ENCODE measurements at regions not wholly inside any gene's neighbourhood (a gene's known extent, or its start where the extent isn't known, plus 50 kb on each side); places are given as distances from the start of the nearest gene placed in this dataset.

- DNase-seq, result no peak
Observed at GRCh38 chr4:104682311-104682710, 187.6 kb upstream of the CXXC4 start.

DNA sequence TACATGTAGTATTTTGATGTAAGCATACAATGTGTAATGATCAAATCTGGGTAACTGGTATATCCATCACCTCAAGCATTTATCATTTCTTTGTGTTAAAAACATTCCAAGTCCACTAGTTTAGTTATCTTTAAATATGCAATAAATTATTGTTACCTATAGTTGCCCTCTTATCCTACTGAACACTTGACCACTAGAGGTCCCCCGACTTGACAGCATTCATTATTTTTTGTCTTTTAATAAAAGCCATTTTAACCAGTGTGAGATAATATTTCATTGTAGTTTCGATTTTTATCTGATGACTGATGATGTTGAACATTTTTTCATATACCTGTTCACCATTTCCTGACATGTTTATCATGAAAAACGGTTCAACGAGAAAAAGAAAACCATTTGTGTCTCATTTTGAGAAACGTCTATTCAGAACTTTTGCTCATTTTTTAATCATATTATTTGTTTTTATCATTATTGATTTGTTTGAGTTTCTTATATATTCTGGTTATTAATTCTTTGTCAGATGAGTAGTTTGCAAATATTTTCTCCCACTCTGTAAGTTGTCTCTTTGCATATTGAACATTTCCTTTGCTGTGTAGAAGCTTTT is 199.0 kb upstream of the CXXC4 start:
- no peak for DNase-seq

DNA sequence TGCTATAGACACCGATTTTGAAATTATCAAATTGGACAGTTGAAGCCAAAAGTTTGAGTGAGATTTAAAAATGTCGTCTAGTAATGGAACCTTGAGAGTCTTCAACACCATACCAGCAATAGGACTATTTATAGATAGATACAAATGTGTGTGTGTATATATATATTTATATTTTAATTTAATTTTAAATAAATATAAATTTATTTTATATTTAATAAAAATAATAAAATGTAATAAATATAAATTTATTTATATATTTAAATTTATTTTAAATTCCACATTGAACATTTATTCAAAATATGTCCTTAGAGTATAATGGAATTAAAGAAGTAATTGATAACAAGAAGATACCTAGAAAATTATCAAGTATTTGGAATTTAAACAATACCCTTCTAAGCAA is 221.9 kb upstream of the CXXC4 start:
- DNase-seq, result no peak

- DNase-seq, result no peak
Observed at GRCh38 chr4:104719539-104720230, 225.0 kb upstream of the CXXC4 start.

DNA sequence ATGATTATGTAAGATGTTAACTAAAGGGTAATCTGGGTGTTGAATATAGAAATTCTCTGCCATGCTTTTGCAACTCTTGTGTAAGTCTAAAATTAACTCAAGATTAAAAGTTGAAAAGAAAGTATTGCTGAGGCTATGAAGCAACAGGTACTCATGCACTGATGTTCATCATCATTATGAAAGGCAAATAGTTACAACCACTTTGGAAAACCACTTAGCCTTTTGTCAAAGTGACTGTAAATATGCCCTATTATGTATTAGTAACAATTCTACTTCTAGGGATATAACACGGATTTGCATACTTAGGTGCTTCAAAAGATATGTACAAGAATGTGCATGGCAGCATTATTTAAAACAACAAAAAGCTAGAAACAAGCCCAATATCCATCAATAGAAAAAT is 227.8 kb upstream of the CXXC4 start:
- DNase-seq, result no peak

DNA sequence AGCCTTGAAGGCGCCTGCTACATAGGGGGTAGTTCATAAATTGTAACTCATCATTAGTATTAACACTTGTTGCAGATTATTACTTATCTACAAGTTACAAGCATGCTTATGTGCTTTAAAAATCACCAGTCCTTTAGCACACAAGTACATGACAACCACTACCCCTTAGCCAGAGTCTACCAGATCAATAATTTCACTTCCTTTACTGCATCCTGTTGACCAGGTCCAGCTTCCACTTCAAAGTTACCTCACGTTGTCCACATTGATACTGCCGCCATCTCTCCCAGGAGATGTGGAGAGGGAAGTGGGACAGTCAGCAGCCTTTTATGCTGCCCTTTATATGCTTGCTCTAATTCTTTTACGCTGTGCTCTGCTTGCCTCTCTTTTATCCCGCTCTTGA is 231.3 kb upstream of the CXXC4 start:
- DNase-seq, result no peak

DNA sequence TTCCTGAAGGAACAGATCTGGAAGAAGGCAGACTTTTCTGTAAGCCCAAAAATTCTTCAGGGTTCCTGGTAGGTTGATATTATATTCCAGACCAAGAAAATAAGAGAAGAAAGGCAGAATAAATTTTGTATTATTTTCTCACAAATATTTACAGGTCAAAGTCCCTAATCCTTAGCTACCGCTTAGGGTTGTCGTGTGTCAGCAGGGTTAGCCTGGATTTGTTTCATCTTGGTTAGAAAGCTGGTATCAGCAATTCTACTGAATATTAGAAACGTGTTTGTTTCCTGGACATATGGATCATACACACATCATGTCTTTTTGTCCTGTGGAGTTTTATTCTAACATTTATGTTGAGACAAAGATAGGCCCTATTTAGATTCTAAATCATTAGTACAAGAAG is 232.9 kb upstream of the CXXC4 start:
- no peak for DNase-seq

- no peak for DNase-seq
Observed at GRCh38 chr4:104728380-104729122, 233.9 kb upstream of the CXXC4 start.

DNA sequence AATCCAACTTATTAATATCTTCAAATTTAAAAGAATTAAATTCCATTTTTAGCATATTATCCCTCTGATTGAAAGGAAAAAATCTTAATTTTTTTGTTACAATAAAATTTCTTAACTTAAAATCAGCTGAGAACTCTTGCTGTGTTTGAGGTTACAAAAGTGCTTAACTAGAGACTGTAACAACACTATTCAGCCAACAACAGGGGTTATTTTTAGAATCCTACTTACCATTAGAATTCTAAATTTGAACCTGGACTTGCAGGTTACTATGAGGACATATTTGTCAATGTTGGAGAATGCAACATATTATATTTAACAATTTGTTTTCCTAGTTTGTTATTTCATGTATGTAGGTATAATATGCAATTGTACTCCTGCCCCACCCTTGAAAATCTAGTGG is 238.1 kb upstream of the CXXC4 start:
- no peak for DNase-seq

DNA sequence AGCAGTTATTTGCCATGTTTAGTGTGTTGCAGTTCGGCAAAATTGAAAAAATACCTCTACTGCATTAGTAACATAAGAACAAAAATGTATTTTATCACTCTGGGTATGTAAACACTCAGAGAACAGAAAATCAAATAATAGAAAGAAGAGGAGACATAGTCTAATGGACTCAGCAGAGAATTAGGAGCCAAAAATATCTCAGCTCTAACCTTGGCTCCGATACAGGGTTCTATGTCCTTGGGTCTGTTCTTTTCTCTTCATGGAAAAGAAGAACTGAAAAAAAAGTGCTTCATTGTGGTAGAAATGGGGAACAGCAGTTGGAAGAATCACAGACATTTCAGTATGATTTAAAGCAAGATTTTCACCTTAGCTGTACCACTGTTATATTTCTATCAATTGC is 240.5 kb upstream of the CXXC4 start:
- no peak for DNase-seq

GRCh38 chr4:104740161-104740560 is 245.5 kb upstream of the CXXC4 start:
- DNase-seq, result no peak

- DNase-seq, result no peak
Observed at GRCh38 chr4:104743215-104743653, 248.5 kb upstream of the CXXC4 start.

DNA sequence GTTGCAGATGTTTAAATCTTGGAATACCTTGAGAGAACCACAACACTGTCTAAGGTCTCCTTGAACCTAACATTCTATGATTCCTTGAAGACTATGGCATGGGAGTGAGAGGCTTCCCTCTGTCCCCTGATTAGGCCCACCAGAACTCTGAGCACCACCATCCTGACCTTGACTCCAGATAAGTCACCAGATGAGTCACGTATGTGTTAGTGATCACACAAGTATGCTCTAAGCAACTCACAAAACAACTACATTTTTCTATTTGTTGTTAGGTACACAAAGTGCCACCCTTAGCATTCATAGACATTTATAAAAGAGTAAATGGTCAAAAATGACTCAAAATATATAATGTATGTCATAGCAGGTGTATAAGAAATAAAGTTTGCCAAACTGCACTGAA is 252.9 kb upstream of the CXXC4 start:
- DNase-seq, result no peak

GRCh38 chr4:104749062-104749461 is 254.4 kb upstream of the CXXC4 start:
- DNase-seq, result no peak

DNA sequence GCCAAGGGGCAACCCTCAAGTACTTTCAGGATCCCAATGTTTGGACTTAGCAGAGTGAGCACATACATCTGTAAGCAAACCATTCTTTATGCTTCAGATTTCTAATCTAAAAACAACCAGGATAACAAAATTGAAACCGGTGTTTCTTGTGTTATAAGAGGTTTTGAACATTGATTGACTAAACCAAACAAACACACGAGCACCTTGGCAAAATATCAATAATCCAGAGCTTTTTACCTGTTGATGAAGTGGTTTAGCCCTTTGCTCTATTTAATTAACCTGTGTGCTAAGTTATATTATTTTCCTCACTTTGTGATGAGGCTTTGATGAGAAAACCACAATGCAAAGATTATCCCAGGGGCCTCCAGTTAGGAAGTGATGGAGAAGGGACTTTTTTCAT is 255.3 kb upstream of the CXXC4 start:
- DNase-seq, result no peak

GRCh38 chr4:104751468-104751867 is 256.8 kb upstream of the CXXC4 start:
- DNase-seq, result no peak

GRCh38 chr4:104752337-104752736 is 257.6 kb upstream of the CXXC4 start:
- no peak for DNase-seq

DNA sequence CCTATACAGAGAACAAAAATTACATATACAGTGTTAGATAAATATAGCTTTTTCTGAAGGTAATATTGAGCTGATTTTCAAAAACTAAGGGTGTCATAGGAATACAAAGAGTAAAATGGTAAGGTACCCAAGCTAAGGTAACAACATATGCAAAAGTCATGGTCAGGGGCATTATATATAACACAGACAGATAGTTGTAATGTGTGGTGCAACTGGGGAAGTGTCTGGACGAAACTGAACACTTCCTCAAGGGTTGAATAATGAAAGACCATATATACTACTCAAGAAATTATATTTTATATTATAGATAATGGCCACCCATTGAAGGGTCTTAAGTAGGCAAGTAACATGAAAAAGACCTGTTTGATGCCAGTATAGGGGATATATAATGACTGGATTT is 262.1 kb upstream of the CXXC4 start:
- no peak for DNase-seq

GRCh38 chr4:104758574-104758973 is 263.9 kb upstream of the CXXC4 start:
- no peak for DNase-seq

DNA sequence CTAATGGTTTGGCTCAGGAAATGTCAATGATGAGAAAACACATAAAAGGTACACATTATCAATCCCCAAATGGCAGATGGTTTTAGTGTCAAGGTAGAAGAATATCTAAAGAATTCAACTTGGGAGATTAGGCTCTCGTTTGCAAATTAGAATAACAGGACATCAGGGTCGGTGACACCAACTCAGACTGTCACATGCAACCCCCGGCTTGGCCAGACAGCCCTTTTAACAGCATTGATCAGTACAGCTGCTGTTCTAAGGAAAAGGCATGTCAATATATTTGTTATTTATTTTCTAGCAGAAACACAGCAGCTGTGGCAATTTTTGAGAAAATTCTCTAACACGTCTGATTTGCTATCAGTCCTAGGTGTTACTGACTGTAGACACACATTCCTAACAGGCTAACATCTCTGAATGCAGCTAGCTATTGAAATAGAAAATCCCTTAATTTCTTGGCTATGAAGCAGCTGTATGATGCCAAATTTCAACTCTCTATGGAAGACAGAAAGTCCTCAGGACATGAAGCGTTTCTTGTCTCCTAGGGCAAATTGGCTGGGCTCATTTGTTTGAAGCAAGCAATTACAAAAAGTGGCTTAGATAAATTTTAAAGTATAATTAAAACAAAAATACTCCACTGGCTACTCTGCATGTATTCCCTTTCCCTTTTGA is 269.0 kb upstream of the CXXC4 start:
- no peak for DNase-seq

DNA sequence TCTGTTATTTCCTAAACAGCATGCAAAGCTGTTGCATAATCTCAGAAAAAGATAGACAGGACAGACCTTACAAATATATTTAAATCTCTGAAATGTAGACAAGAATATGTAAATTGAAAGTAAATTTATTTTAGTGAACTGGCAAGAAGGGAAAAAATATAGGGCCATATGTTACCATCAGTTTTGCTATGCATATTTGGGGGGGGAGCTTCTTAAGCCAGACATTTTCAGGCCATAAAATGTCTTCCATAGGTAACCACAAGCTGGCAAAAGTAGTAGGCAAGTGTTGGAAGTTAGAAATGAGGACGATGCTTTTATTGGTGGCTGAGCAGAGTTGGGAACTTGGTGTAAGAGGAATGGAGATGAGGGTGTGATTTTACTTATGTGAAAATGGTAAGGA is 272.0 kb upstream of the CXXC4 start:
- DNase-seq, result no peak

- DNase-seq, result no peak
Observed at GRCh38 chr4:104772849-104773248, 278.2 kb upstream of the CXXC4 start.

- no peak for DNase-seq
Observed at GRCh38 chr4:104795264-104795939, 300.7 kb upstream of the CXXC4 start.

Measured in CD4-positive, alpha-beta T cell treated with Interleukin-1 beta for 1 hour (primary cell).